ENCODE measurements at regions not wholly inside any gene's neighbourhood (a gene's known extent, or its start where the extent isn't known, plus 50 kb on each side); places are given as distances from the start of the nearest gene placed in this dataset.
"Not testable (repeated sequence)": the region's sequence is repeated elsewhere in the genome, so short reads cannot be mapped to it uniquely, and the experiment has no call there.

DNA sequence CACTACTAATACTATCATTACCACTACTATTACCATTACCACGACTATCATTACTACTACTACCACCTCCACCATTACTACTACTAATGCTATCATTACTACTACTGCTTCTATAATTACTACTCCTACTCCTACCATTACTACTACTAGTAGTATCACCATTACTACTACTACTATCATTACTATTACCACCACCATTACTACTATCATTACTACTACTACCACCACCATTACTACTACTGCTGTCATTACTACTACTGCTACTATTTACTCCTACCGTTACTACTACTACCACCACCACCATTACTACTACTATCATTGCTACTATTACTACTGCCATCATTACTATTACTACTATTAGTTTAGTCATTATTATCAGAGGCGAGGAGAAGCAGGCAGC lies 140.9 kb upstream of the KCNJ15 start:
- Histone ChIP-seq H2AFZ (ENCODE audit: control insufficient read depth, low read length) (no peak overlapping the region), H3K27me3 (ENCODE audit: control insufficient read depth, extremely low read depth, insufficient read depth, low read length) (no peaks in the 10 kb centered on the region), H3K4me2 (ENCODE audit: control insufficient read depth, extremely low read depth, insufficient read depth, low read depth, low read length) (no peak overlapping the region), H3K79me2 (ENCODE audit: control insufficient read depth, insufficient read depth, low read length) (no peaks in the 10 kb centered on the region), H3K9ac (ENCODE audit: control insufficient read depth, extremely low read depth, insufficient read depth, low read length) (no peak overlapping the region), H4K20me1 (ENCODE audit: control insufficient read depth, extremely low read depth, insufficient read depth, low read length) (no peaks in the 10 kb centered on the region), H3K9me1 (ENCODE audit: control insufficient read depth, extremely low read depth, insufficient read depth, low read length) (no peaks in the 10 kb centered on the region), H3K4me3 (ENCODE audit: control insufficient read depth in 2 of 3, extremely low read depth in 1 of 3, insufficient read depth in 2 of 3, low read depth in 1 of 3, low read length in 3 of 3) (no peak overlapping the region), H3K4me1 (ENCODE audit: control insufficient read depth, extremely low read depth, insufficient read depth, low read length) (no peaks in the 10 kb centered on the region), H3K36me3 (ENCODE audit: control insufficient read depth in 2 of 2, extremely low read depth in 1 of 2, insufficient read depth in 2 of 2, low read length in 2 of 2) (no peaks in the 10 kb centered on the region), H3K27ac (ENCODE audit: control insufficient read depth, insufficient read depth, low read length) (no peak overlapping the region), H3K9me3 (ENCODE audit: control insufficient read depth, low read depth, low read length) (no peaks in the 10 kb centered on the region)
- TF ChIP-seq EZH2 (IDR thresholded peaks at IDR 0.05; ENCODE audit: low read length) = no peak
- TF ChIP-seq, protein P1, sequence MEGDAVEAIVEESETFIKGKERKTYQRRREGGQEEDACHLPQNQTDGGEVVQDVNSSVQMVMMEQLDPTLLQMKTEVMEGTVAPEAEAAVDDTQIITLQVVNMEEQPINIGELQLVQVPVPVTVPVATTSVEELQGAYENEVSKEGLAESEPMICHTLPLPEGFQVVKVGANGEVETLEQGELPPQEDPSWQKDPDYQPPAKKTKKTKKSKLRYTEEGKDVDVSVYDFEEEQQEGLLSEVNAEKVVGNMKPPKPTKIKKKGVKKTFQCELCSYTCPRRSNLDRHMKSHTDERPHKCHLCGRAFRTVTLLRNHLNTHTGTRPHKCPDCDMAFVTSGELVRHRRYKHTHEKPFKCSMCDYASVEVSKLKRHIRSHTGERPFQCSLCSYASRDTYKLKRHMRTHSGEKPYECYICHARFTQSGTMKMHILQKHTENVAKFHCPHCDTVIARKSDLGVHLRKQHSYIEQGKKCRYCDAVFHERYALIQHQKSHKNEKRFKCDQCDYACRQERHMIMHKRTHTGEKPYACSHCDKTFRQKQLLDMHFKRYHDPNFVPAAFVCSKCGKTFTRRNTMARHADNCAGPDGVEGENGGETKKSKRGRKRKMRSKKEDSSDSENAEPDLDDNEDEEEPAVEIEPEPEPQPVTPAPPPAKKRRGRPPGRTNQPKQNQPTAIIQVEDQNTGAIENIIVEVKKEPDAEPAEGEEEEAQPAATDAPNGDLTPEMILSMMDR (optimal IDR thresholded peaks at IDR 0.05 in 1 of 3, IDR thresholded peaks at IDR 0.05 in 1 of 3, conservative IDR thresholded peaks at IDR 0.05 in 1 of 3; ENCODE audit: extremely low read depth in 1 of 3, insufficient read depth in 2 of 3, low read length in 3 of 3) = no peak
- FAIRE-seq (no peak), DNase-seq (ENCODE audit: low read depth, low spot score) (no peak)
- dilution Hi-C loops (cut with MboI; ENCODE audit: extremely low pct_ligation_motif_present, low sequenced_read_pairs) = no loop called here

DNA sequence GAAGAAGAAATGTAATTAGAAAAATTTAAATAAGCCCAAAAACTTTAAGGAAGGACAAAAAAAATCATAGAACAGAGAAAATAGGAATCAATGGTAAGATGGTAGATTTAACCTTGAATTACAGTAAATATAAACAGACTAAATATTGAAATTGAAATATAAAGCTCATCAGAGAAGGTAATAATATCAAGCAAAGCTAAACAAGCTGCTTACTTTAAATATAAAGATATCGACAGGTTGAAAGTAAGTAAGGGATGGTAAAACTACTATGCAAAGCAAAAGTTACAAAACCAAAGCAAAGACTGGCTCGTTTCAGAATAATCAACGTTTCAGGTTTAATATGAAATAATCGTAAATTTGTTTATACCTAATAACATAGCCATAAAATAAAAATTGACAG lies 137.0 kb upstream of the KCNJ15 start:
- H3K27ac ChIP-seq (ENCODE audit: control insufficient read depth, insufficient read depth, low read length) = no peak overlapping the region
- dilution Hi-C loops (cut with MboI; ENCODE audit: extremely low pct_ligation_motif_present, low sequenced_read_pairs) = no loop called here
- no peaks in the 10 kb centered on the region for H3K27me3 ChIP-seq (ENCODE audit: control insufficient read depth, extremely low read depth, insufficient read depth, low read length)
- TF ChIP-seq EZH2 (IDR thresholded peaks at IDR 0.05; ENCODE audit: low read length) = no peak
- TF ChIP-seq, protein P1 (optimal IDR thresholded peaks at IDR 0.05 in 1 of 3, IDR thresholded peaks at IDR 0.05 in 1 of 3, conservative IDR thresholded peaks at IDR 0.05 in 1 of 3; ENCODE audit: extremely low read depth in 1 of 3, insufficient read depth in 2 of 3, low read length in 3 of 3) = no peak
- no peaks in the 10 kb centered on the region for H3K9me1 ChIP-seq (ENCODE audit: control insufficient read depth, extremely low read depth, insufficient read depth, low read length)
- H3K79me2 ChIP-seq (ENCODE audit: control insufficient read depth, insufficient read depth, low read length) = no peaks in the 10 kb centered on the region
- H3K9me3 ChIP-seq (ENCODE audit: control insufficient read depth, low read depth, low read length) = no peaks in the 10 kb centered on the region
- no peak overlapping the region for H3K9ac ChIP-seq (ENCODE audit: control insufficient read depth, extremely low read depth, insufficient read depth, low read length)
- FAIRE-seq (no peak), DNase-seq (ENCODE audit: low read depth, low spot score) (no peak)
- no peak overlapping the region for H3K4me3 ChIP-seq (ENCODE audit: control insufficient read depth in 2 of 3, extremely low read depth in 1 of 3, insufficient read depth in 2 of 3, low read depth in 1 of 3, low read length in 3 of 3)
- no peaks in the 10 kb centered on the region for H3K36me3 ChIP-seq (ENCODE audit: control insufficient read depth in 2 of 2, extremely low read depth in 1 of 2, insufficient read depth in 2 of 2, low read length in 2 of 2)
- H3K4me1 ChIP-seq (ENCODE audit: control insufficient read depth, extremely low read depth, insufficient read depth, low read length) = no peaks in the 10 kb centered on the region
- no peak overlapping the region for H2AFZ ChIP-seq (ENCODE audit: control insufficient read depth, low read length)
- H3K4me2 ChIP-seq (ENCODE audit: control insufficient read depth, extremely low read depth, insufficient read depth, low read depth, low read length) = no peak overlapping the region
- H4K20me1 ChIP-seq (ENCODE audit: control insufficient read depth, extremely low read depth, insufficient read depth, low read length) = no peaks in the 10 kb centered on the region

DNA sequence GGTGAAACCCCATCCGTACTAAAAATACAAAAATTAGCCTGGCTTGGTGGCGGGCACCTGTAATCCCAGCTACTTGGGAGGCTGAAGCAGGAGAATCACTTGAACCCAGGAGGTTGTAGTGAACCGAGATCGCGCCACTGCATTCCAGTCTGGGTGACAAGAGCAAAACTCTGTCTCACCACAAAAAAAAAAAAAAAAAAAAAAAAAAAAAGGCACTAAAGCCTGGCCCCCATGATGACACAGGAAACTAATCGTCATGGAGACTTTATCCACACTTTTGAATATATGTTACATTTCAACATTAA lies 136.2 kb upstream of the KCNJ15 start:
- H2AFZ ChIP-seq (ENCODE audit: control insufficient read depth, low read length); H4K20me1 ChIP-seq (ENCODE audit: control insufficient read depth, extremely low read depth, insufficient read depth, low read length); H3K4me2 ChIP-seq (ENCODE audit: control insufficient read depth, extremely low read depth, insufficient read depth, low read depth, low read length); H3K4me1 ChIP-seq (ENCODE audit: control insufficient read depth, extremely low read depth, insufficient read depth, low read length); H3K27ac ChIP-seq (ENCODE audit: control insufficient read depth, insufficient read depth, low read length); H3K27me3 ChIP-seq (ENCODE audit: control insufficient read depth, extremely low read depth, insufficient read depth, low read length); dilution Hi-C loops (cut with MboI; ENCODE audit: extremely low pct_ligation_motif_present, low sequenced_read_pairs); DNase-seq (ENCODE audit: low read depth, low spot score); H3K4me3 ChIP-seq (ENCODE audit: control insufficient read depth in 2 of 3, extremely low read depth in 1 of 3, insufficient read depth in 2 of 3, low read depth in 1 of 3, low read length in 3 of 3); H3K79me2 ChIP-seq (ENCODE audit: control insufficient read depth, insufficient read depth, low read length); H3K9ac ChIP-seq (ENCODE audit: control insufficient read depth, extremely low read depth, insufficient read depth, low read length); FAIRE-seq; H3K9me1 ChIP-seq (ENCODE audit: control insufficient read depth, extremely low read depth, insufficient read depth, low read length); H3K36me3 ChIP-seq (ENCODE audit: control insufficient read depth in 2 of 2, extremely low read depth in 1 of 2, insufficient read depth in 2 of 2, low read length in 2 of 2); H3K9me3 ChIP-seq (ENCODE audit: control insufficient read depth, low read depth, low read length): not testable (repeated sequence)

All from keratinocyte (primary cell).